Hepatocyte (in vitro differentiated cells): ENCODE measurements at regions not wholly inside any gene's neighbourhood (a gene's known extent, or its start where the extent isn't known, plus 50 kb on each side); places are given as distances from the start of the nearest gene placed in this dataset.

ENCODE experiments used
- DNase-seq: peaks from one replicate; pipeline ENCODE4 v3.0.0-alpha.2; 2016; ENCODE audit warnings: low spot score
- H2AFZ ChIP-seq: fragments of 200-600 bp; sonication (generic); 2 replicates; pipeline ENCODE4 v1.6.0; 2016; ENCODE audit warnings: antibody characterized with exemption, mild to moderate bottlenecking
- H3K27ac ChIP-seq: fragments of 200-600 bp; sonication (generic); 2 replicates; pipeline ENCODE4 v1.5.1; 2016; ENCODE audit warnings: mild to moderate bottlenecking
- H3K27me3 ChIP-seq: fragments of 200-600 bp; sonication (generic); 2 replicates; pipeline ENCODE4 v1.6.1; 2016
- H3K36me3 ChIP-seq: fragments of 200-600 bp; sonication (generic); replicated peaks from 2 replicates; pipeline ENCODE4 v1.5.1; 2016; ENCODE audit warnings: low read depth; ENCODE audit not compliant: insufficient read depth
- H3K4me1 ChIP-seq: fragments of 200-600 bp; sonication (generic); 2 replicates; pipeline ENCODE4 v1.5.1; 2016; ENCODE audit warnings: mild to moderate bottlenecking, moderate library complexity; ENCODE audit not compliant: insufficient read depth
- H3K4me2 ChIP-seq: fragments of 200-600 bp; sonication (generic); 2 replicates; pipeline ENCODE4 v1.6.0; 2016
- H3K4me3 ChIP-seq: fragments of 200-600 bp; sonication (generic); 2 replicates; pipeline ENCODE4 v1.5.1; 2016; ENCODE audit warnings: mild to moderate bottlenecking
- H3K79me2 ChIP-seq: fragments of 200-600 bp; sonication (generic); 2 replicates; pipeline ENCODE4 v1.6.0; 2017; ENCODE audit warnings: mild to moderate bottlenecking
- H3K9me2 ChIP-seq: fragments of 200-600 bp; sonication (generic); replicated peaks from 2 replicates; pipeline ENCODE4 v1.6.0; 2017; ENCODE audit warnings: mild to moderate bottlenecking; ENCODE audit not compliant: insufficient read depth
- H3K9me3 ChIP-seq: fragments of 200-600 bp; sonication (generic); 2 replicates; pipeline ENCODE4 v1.5.1; 2016; ENCODE audit warnings: low read depth, mild to moderate bottlenecking
- H4K20me1 ChIP-seq: fragments of 200-600 bp; sonication (generic); 2 replicates; pipeline ENCODE4 v1.6.0; 2016; ENCODE audit warnings: mild to moderate bottlenecking; ENCODE audit not compliant: insufficient read depth, poor library complexity, severe bottlenecking
- CTCF ChIP-seq: fragments of 200-600 bp; sonication (generic); IDR thresholded peaks from 2 replicates; pipeline ENCODE4 v1.5.1; 2016; ENCODE audit warnings: antibody characterized with exemption, mild to moderate bottlenecking; ENCODE audit not compliant: poor library complexity
- EZH2 ChIP-seq: fragments of 200-600 bp; sonication (generic); IDR thresholded peaks from 2 replicates; pipeline ENCODE4 v1.6.1; 2016; ENCODE audit warnings: antibody characterized with exemption, mild to moderate bottlenecking, borderline replicate concordance
- EZH2phosphoT487 ChIP-seq: fragments of 200-600 bp; sonication (generic); IDR thresholded peaks from one replicate; pipeline ENCODE4 v1.6.1; 2018; ENCODE audit warnings: antibody characterized with exemption, mild to moderate bottlenecking, low read depth, moderate library complexity; ENCODE audit not compliant: unreplicated experiment, severe bottlenecking
- WGBS: methylation state at CpG from one replicate; pipeline ENCODE4 v1.1.6; 2016; ENCODE audit warnings: low lambda C conversion rate; ENCODE audit errors: missing lambda C conversion rate; 5-methylcytosine and 5-hydroxymethylcytosine counted together

GRCh38 chr3:189537135-189537534, 94.1 kb upstream of the TP63 start:
- H3K27ac ChIP-seq: no peak overlapping the region
- DNase-seq: no peak
- H3K4me3 ChIP-seq: no peak overlapping the region
- no peaks in the 10 kb centered on the region for H4K20me1 ChIP-seq
- TF ChIP-seq CTCF: no peak
- no peak for TF ChIP-seq EZH2
- no peak for TF ChIP-seq EZH2phosphoT487
- no peaks in the 10 kb centered on the region for H3K9me2 ChIP-seq
- WGBS: 96% methylated on average over 1 of the region's 1 CpG
- H3K79me2 ChIP-seq: no peaks in the 10 kb centered on the region
- no peak overlapping the region for H2AFZ ChIP-seq
- H3K9me3 ChIP-seq: no peaks in the 10 kb centered on the region
- H3K4me1 ChIP-seq: no peaks in the 10 kb centered on the region
- H3K36me3 ChIP-seq: no peaks in the 10 kb centered on the region
- H3K4me2 ChIP-seq: no peak overlapping the region
- H3K27me3 ChIP-seq: no peaks in the 10 kb centered on the region

GRCh38 chr3:189547448-189547847, 83.7 kb upstream of the TP63 start:
- no peaks in the 10 kb centered on the region for H3K27me3 ChIP-seq
- no peaks in the 10 kb centered on the region for H3K9me3 ChIP-seq
- no peak overlapping the region for H3K4me3 ChIP-seq
- no peaks in the 10 kb centered on the region for H3K9me2 ChIP-seq
- no peaks in the 10 kb centered on the region for H3K4me1 ChIP-seq
- TF ChIP-seq EZH2 (no peak), CTCF (no peak), EZH2phosphoT487 (no peak)
- DNase-seq: no peak
- H2AFZ ChIP-seq: no peak overlapping the region
- no peak overlapping the region for H3K27ac ChIP-seq
- no peak overlapping the region for H3K4me2 ChIP-seq
- H3K36me3 ChIP-seq: no peaks in the 10 kb centered on the region
- no peaks in the 10 kb centered on the region for H4K20me1 ChIP-seq
- H3K79me2 ChIP-seq: no peaks in the 10 kb centered on the region

GRCh38 chr3:189548053-189548452, 83.1 kb upstream of the TP63 start:
- H3K27me3 ChIP-seq: no peaks in the 10 kb centered on the region
- no peaks in the 10 kb centered on the region for H3K9me3 ChIP-seq
- no peaks in the 10 kb centered on the region for H3K4me1 ChIP-seq
- H4K20me1 ChIP-seq: no peaks in the 10 kb centered on the region
- no peak for DNase-seq
- H3K4me3 ChIP-seq: no peak overlapping the region
- H3K9me2 ChIP-seq: no peaks in the 10 kb centered on the region
- no peak overlapping the region for H3K4me2 ChIP-seq
- H3K36me3 ChIP-seq: no peaks in the 10 kb centered on the region
- TF ChIP-seq EZH2phosphoT487 (no peak), CTCF (no peak), EZH2 (no peak)
- H3K79me2 ChIP-seq: no peaks in the 10 kb centered on the region
- no peak overlapping the region for H3K27ac ChIP-seq
- no peak overlapping the region for H2AFZ ChIP-seq

GRCh38 chr3:189551007-189551406, 80.2 kb upstream of the TP63 start:
- no peaks in the 10 kb centered on the region for H3K4me1 ChIP-seq
- H3K27me3 ChIP-seq: no peaks in the 10 kb centered on the region
- no peak overlapping the region for H3K27ac ChIP-seq
- no peak overlapping the region for H3K4me3 ChIP-seq
- H3K79me2 ChIP-seq: no peaks in the 10 kb centered on the region
- no peaks in the 10 kb centered on the region for H3K36me3 ChIP-seq
- WGBS: 40% methylated on average over 2 of the region's 2 CpGs
- TF ChIP-seq CTCF (no peak), EZH2phosphoT487 (no peak), EZH2 (no peak)
- no peak overlapping the region for H3K4me2 ChIP-seq
- no peaks in the 10 kb centered on the region for H4K20me1 ChIP-seq
- H3K9me2 ChIP-seq: no peaks in the 10 kb centered on the region
- DNase-seq: no peak
- no peak overlapping the region for H2AFZ ChIP-seq
- no peaks in the 10 kb centered on the region for H3K9me3 ChIP-seq
